Endothelial cell of umbilical vein (primary cell): ENCODE measurements at regions not wholly inside any gene's neighbourhood (a gene's known extent, or its start where the extent isn't known, plus 50 kb on each side); places are given as distances from the start of the nearest gene placed in this dataset.

Source experiments
- BruUV-seq: library from RNA; stranded (reverse); fragments of 400-500 nt; replicated peaks from 2 replicates; lab custom pipeline; 2021; lab: Mats Ljungman, UMichigan
- CTCF ChIA-PET: fragments of 300-600, 350-600 bp; sonication (Branson Sonifier 250); formaldehyde crosslinking; loops from one replicate; lab custom pipeline; 2021; ENCODE audit warnings: antibody characterized with exemption, inconsistent platforms; lab: Charles Lee
- POLR2A ChIA-PET: fragments of 300-600, 350-600 bp; sonication (Branson Sonifier 250); formaldehyde crosslinking; loops from one replicate; lab custom pipeline; 2021; ENCODE audit warnings: antibody characterized with exemption, inconsistent platforms; lab: Charles Lee
- DNase-seq: peaks from one replicate; pipeline ENCODE4 v3.0.0-alpha.2; 2011; ENCODE audit warnings: low read depth, low spot score
- FAIRE-seq: peaks from 2 replicates; lab custom pipeline; 2011; peaks lifted over from hg19 to GRCh38; lab: Jason Lieb, UNC
- H2AFZ ChIP-seq: 2 replicates; pipeline ENCODE4 v1.6.0; 2012; ENCODE audit warnings: low read depth, low read length, control low read depth, inconsistent platforms
- H3K27ac ChIP-seq: 2 replicates; pipeline ENCODE4 v1.5.1; 2011; ENCODE audit warnings: low read depth, mild to moderate bottlenecking, control low read depth, low read length, moderate library complexity; ENCODE audit not compliant: insufficient read depth
- H3K27me3 ChIP-seq, 2 experiments: 2 replicates each; pipeline versions ENCODE4 v1.6.0 to v1.6.1; 2011; ENCODE audit warnings: low read length in 2 of 2, mixed read lengths in 1 of 2; ENCODE audit not compliant: control insufficient read depth in 2 of 2, insufficient read depth in 2 of 2
- H3K36me3 ChIP-seq, 2 experiments: 2 replicates in 1 of 2; 3 replicates in 1 of 2; pipeline ENCODE4 v1.5.1; 2011; ENCODE audit warnings: low read length in 2 of 2, mild to moderate bottlenecking in 1 of 2, moderate library complexity in 1 of 2; ENCODE audit not compliant: control insufficient read depth in 2 of 2, insufficient read depth in 2 of 2; ENCODE audit errors: extremely low read depth in 1 of 2
- H3K4me1 ChIP-seq: 3 replicates; pipeline ENCODE4 v1.5.1; 2011; ENCODE audit warnings: mild to moderate bottlenecking, low read length; ENCODE audit not compliant: control insufficient read depth, insufficient read depth; ENCODE audit errors: extremely low read depth
- H3K4me2 ChIP-seq: 2 replicates; pipeline ENCODE4 v1.6.1; 2011; ENCODE audit warnings: low read length, control low read depth, mixed read lengths; ENCODE audit not compliant: insufficient read depth
- H3K4me3 ChIP-seq, 3 experiments: fragments of 200-600 bp in 1 of 3; sonication (generic), shearing (Covaris generic) in 1 of 3; replicated peaks in 1 of 3; 2 replicates each; pipeline ENCODE4 v1.5.1; 2011 to 2016; ENCODE audit warnings: control low read depth in 3 of 3, low read length in 3 of 3, mild to moderate bottlenecking in 2 of 3, inconsistent platforms in 1 of 3, low read depth in 1 of 3, moderate library complexity in 1 of 3; ENCODE audit not compliant: insufficient read depth in 1 of 3
- H3K79me2 ChIP-seq: 2 replicates; pipeline ENCODE4 v1.6.0; 2012; ENCODE audit warnings: low read length, inconsistent platforms; ENCODE audit not compliant: control insufficient read depth, insufficient read depth
- H3K9ac ChIP-seq: replicated peaks from 2 replicates; pipeline ENCODE3; 2011; ENCODE audit warnings: low read length, control low read depth; ENCODE audit not compliant: insufficient read depth; ENCODE audit errors: extremely low read depth
- H3K9me1 ChIP-seq: replicated peaks from 3 replicates; pipeline ENCODE4 v1.6.0; 2011; ENCODE audit warnings: mild to moderate bottlenecking, low read length; ENCODE audit not compliant: control insufficient read depth, insufficient read depth; ENCODE audit errors: extremely low read depth
- H3K9me3 ChIP-seq: replicated peaks from 2 replicates; pipeline ENCODE4 v1.5.1; 2012; ENCODE audit warnings: low read length, inconsistent platforms; ENCODE audit not compliant: control insufficient read depth, insufficient read depth
- H4K20me1 ChIP-seq: replicated peaks from 2 replicates; pipeline ENCODE3; 2011; ENCODE audit warnings: mild to moderate bottlenecking, low read length; ENCODE audit not compliant: control insufficient read depth, insufficient read depth; ENCODE audit errors: extremely low read depth
- EZH2 ChIP-seq: IDR thresholded peaks from 2 replicates; pipeline ENCODE4 v1.6.1; 2012; ENCODE audit warnings: borderline replicate concordance, low read depth, mild to moderate bottlenecking, moderate library complexity, low read length, inconsistent platforms; ENCODE audit not compliant: severe bottlenecking
- FOS ChIP-seq: IDR thresholded peaks from 2 replicates; pipeline ENCODE4 v1.6.1; 2011; ENCODE audit warnings: mild to moderate bottlenecking, low read length, moderate library complexity, borderline replicate concordance; ENCODE audit not compliant: insufficient read depth
- GATA2 ChIP-seq: IDR thresholded peaks from 2 replicates; pipeline ENCODE4 v1.7.0; 2011; ENCODE audit warnings: low read depth, mild to moderate bottlenecking, moderate library complexity, mixed read lengths, low read length; ENCODE audit not compliant: insufficient read length, insufficient read depth
- JUN ChIP-seq: IDR thresholded peaks from 2 replicates; pipeline ENCODE4 v1.6.1; 2011; ENCODE audit warnings: borderline replicate concordance, low read depth; ENCODE audit not compliant: insufficient read length, insufficient read depth
- MYC ChIP-seq: IDR thresholded peaks from one replicate; pipeline ENCODE4 v1.6.1; 2011; ENCODE audit warnings: mild to moderate bottlenecking, low read depth, low read length
- POLR2A ChIP-seq: IDR thresholded peaks from 2 replicates; pipeline ENCODE4 v1.6.1; 2012; ENCODE audit warnings: low read depth, mild to moderate bottlenecking, control low read depth, low read length
- POLR2AphosphoS5 ChIP-seq: IDR thresholded peaks from 2 replicates; pipeline ENCODE4 v1.6.1; 2012; ENCODE audit warnings: low read depth, mild to moderate bottlenecking, control low read depth, low read length, moderate library complexity; ENCODE audit not compliant: insufficient read depth
- dilution Hi-C: fragments of 300-500 bp; cut with MboI; formaldehyde crosslinking; loops from one replicate; pipeline ENCODE4 v1.15.0; 2019; ENCODE audit warnings: low sequenced_read_pairs; ENCODE audit not compliant: extremely low pct_ligation_motif_present
- intact Hi-C: fragments of 100-400 bp; cut with micrococcal nuclease; formaldehyde crosslinking; loops from one replicate; pipeline ENCODE4 v1.10.0; 2022
- TF ChIP-seq, protein P1 (sequence below): IDR thresholded peaks from 2 replicates; pipeline ENCODE4 v1.6.1; 2011; ENCODE audit not compliant: insufficient read depth, insufficient read length
- TF ChIP-seq, protein P2 (sequence below), 2 donors: IDR thresholded peaks; 1 replicate in 1 of 2; 2 replicates in 1 of 2; pipeline ENCODE4 v1.5.1; 2011; ENCODE audit warnings: low read length in 2 of 2, mild to moderate bottlenecking in 2 of 2, moderate library complexity in 2 of 2, control low read depth in 1 of 2, inconsistent platforms in 1 of 2, low read depth in 1 of 2; ENCODE audit not compliant: insufficient read depth in 1 of 2; ENCODE audit errors: extremely low read depth in 1 of 2

DNA sequence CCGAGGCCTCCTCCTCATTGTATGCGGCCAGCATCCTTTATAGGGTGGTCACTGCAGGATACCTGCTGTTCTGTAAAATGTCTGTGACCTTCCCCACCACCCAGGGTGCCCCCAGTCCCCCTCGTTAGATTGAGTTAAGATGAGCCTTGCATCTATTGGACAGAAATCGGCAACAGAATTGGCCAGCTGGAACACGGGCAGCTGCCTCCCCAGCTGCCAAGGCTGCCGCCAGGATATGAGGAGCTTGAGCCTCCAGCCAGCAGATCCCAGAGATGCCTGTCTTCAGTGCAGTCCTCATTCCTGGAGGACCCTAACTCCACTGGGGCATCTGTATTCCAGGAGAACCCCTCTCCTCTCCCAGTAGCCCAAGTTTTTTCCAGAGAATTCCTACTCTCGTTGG lies 463.0 kb downstream of the TSHZ3 start:
- H3K9me3 ChIP-seq: peaks cover 7% of the 10 kb centered on the region
- DNase-seq (no peak), FAIRE-seq (no peak)
- dilution Hi-C loops (no loop called here), intact Hi-C loops (no loop called here)
- POLR2A ChIA-PET: no interaction called here
- H3K27me3 ChIP-seq: no peaks in the 10 kb centered on the region
- no peaks in the 10 kb centered on the region for H3K36me3 ChIP-seq
- no peak overlapping the region for H2AFZ ChIP-seq
- no peaks in the 10 kb centered on the region for H3K4me1 ChIP-seq
- TF ChIP-seq JUN: no peak
- TF ChIP-seq GATA2: no peak
- TF ChIP-seq MYC: no peak
- TF ChIP-seq EZH2: no peak
- TF ChIP-seq, protein P1, sequence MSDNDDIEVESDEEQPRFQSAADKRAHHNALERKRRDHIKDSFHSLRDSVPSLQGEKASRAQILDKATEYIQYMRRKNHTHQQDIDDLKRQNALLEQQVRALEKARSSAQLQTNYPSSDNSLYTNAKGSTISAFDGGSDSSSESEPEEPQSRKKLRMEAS: no peak
- TF ChIP-seq POLR2AphosphoS5: no peak
- no peak for TF ChIP-seq FOS
- no peak for TF ChIP-seq POLR2A
- TF ChIP-seq, protein P2, sequence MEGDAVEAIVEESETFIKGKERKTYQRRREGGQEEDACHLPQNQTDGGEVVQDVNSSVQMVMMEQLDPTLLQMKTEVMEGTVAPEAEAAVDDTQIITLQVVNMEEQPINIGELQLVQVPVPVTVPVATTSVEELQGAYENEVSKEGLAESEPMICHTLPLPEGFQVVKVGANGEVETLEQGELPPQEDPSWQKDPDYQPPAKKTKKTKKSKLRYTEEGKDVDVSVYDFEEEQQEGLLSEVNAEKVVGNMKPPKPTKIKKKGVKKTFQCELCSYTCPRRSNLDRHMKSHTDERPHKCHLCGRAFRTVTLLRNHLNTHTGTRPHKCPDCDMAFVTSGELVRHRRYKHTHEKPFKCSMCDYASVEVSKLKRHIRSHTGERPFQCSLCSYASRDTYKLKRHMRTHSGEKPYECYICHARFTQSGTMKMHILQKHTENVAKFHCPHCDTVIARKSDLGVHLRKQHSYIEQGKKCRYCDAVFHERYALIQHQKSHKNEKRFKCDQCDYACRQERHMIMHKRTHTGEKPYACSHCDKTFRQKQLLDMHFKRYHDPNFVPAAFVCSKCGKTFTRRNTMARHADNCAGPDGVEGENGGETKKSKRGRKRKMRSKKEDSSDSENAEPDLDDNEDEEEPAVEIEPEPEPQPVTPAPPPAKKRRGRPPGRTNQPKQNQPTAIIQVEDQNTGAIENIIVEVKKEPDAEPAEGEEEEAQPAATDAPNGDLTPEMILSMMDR (IDR thresholded peaks at IDR 0.05; ENCODE audit: extremely low read depth in 1 of 2, insufficient read depth in 1 of 2, low read depth in 1 of 2, low read length in 2 of 2): no peak
- no peaks in the 10 kb centered on the region for H3K79me2 ChIP-seq
- no peak overlapping the region for H3K9ac ChIP-seq
- H3K4me2 ChIP-seq: no peak overlapping the region
- no peaks in the 10 kb centered on the region for H3K9me1 ChIP-seq
- H3K4me3 ChIP-seq: no peak overlapping the region
- H3K27ac ChIP-seq: no peak overlapping the region
- no TSS peak for BruUV-seq
- CTCF ChIA-PET: no interaction called here
- H4K20me1 ChIP-seq: no peaks in the 10 kb centered on the region
